HuH-7.5 (cell line): ENCODE measurements at regions not wholly inside any gene's neighbourhood (a gene's known extent, or its start where the extent isn't known, plus 50 kb on each side); places are given as distances from the start of the nearest gene placed in this dataset.

Experiments
- DNase-seq: peaks from one replicate; pipeline ENCODE4 v3.0.0; 2011; ENCODE audit warnings: low spot score

GRCh38 chr10:44056967-44057805 is 327.7 kb downstream of the CXCL12 start:
- DNase-seq = no peak

GRCh38 chr10:44056206-44056605 is 328.7 kb downstream of the CXCL12 start:
- DNase-seq = no peak

GRCh38 chr10:44054046-44054445 is 330.9 kb downstream of the CXCL12 start:
- no peak for DNase-seq

GRCh38 chr10:44053391-44053790 is 331.5 kb downstream of the CXCL12 start:
- DNase-seq = no peak

GRCh38 chr10:44051584-44052385 is 333.1 kb downstream of the CXCL12 start:
- DNase-seq = no peak

- no peak for DNase-seq
These were observed 333.8 kb downstream of the CXCL12 start for GRCh38 chr10:44051091-44051490.

- DNase-seq = no peak
These were observed 335.4 kb downstream of the CXCL12 start for GRCh38 chr10:44049301-44050015.

- DNase-seq = no peak
These were observed 337.5 kb downstream of the CXCL12 start for GRCh38 chr10:44047361-44047760.

GRCh38 chr10:44046605-44047004 is 338.3 kb downstream of the CXCL12 start:
- no peak for DNase-seq

GRCh38 chr10:44045020-44045419 is 339.9 kb downstream of the CXCL12 start:
- DNase-seq = no peak

- no peak for DNase-seq
These were observed 340.3 kb downstream of the CXCL12 start for GRCh38 chr10:44044549-44044948.

GRCh38 chr10:44043646-44044375 is 341.1 kb downstream of the CXCL12 start:
- DNase-seq = no peak

GRCh38 chr10:44042926-44043602 is 341.8 kb downstream of the CXCL12 start:
- no peak for DNase-seq

- no peak for DNase-seq
These were observed 342.7 kb downstream of the CXCL12 start for GRCh38 chr10:44042075-44042770.

GRCh38 chr10:44039599-44039998 is 345.3 kb downstream of the CXCL12 start:
- no peak for DNase-seq

GRCh38 chr10:44036425-44036824 is 348.5 kb downstream of the CXCL12 start:
- no peak for DNase-seq

GRCh38 chr10:44035474-44036197 is 349.3 kb downstream of the CXCL12 start:
- DNase-seq = no peak

GRCh38 chr10:44034946-44035345 is 350.0 kb downstream of the CXCL12 start:
- DNase-seq = no peak

GRCh38 chr10:44033008-44033407 is 351.9 kb downstream of the CXCL12 start:
- DNase-seq = no peak

- no peak for DNase-seq
These were observed 352.7 kb downstream of the CXCL12 start for GRCh38 chr10:44032216-44032615.
